ENCODE measurements at regions not wholly inside any gene's neighbourhood (a gene's known extent, or its start where the extent isn't known, plus 50 kb on each side); places are given as distances from the start of the nearest gene placed in this dataset.

DNA sequence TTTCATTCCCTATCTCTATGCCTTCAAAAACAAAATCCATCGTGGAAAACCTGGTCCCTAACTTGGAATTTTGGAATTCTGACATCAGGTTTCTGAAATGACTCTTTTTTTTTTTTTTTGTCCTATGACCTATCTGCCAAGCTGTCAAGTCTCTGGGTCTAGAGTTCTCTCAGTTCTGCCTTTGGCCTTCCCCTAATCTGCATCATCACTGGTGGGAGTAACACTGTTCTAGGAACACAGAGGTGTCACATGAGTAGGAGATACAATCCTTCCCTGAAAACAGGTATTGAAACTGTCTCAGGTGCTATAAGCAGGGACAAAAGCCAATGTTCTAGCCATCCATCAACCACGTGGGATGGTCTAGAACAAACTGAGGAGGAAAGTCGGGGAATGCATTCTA, 142.0 kb upstream of the ATP1B1 start:
- no peak for DNase-seq (ENCODE audit: low spot score)

DNA sequence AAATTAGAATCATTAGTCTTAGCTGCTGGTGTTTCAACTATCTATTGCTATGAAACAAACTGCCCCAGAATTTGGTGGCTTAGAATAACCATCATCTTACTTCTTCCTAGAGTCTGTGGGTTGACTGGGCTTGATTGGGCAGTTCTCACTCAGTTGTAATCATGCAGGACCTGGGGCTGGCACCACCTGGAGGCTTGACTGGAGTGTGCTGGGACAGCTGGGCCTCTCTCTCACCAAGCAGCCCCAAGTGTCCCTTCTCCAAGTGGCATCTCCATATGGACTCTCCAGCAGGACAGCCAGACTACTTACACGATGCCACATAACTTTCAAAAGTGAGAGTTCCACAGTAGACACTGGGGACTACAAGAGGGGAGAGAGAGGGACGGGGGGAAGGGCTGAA, 140.3 kb upstream of the ATP1B1 start:
- no peak for DNase-seq (ENCODE audit: low spot score)

DNA sequence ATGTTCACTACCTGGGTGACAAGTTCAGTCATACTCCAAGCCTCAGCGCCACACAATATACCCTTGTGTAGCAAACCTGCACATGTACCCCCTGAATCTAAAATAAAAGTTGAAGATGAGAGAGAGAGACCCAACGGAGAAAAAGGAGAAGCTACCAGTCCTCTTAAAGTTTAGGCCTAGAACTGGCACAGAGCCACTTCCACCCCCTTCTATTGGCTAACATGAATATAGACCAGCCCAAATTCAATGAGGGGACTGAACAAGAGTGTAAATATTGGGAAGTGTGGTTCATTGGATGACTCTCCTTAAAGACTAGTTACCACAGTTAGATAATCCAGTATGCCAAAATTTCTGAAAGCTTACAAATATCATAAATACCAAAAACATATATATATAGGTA, 139.9 kb upstream of the ATP1B1 start:
- DNase-seq (ENCODE audit: low spot score) = no peak

DNA sequence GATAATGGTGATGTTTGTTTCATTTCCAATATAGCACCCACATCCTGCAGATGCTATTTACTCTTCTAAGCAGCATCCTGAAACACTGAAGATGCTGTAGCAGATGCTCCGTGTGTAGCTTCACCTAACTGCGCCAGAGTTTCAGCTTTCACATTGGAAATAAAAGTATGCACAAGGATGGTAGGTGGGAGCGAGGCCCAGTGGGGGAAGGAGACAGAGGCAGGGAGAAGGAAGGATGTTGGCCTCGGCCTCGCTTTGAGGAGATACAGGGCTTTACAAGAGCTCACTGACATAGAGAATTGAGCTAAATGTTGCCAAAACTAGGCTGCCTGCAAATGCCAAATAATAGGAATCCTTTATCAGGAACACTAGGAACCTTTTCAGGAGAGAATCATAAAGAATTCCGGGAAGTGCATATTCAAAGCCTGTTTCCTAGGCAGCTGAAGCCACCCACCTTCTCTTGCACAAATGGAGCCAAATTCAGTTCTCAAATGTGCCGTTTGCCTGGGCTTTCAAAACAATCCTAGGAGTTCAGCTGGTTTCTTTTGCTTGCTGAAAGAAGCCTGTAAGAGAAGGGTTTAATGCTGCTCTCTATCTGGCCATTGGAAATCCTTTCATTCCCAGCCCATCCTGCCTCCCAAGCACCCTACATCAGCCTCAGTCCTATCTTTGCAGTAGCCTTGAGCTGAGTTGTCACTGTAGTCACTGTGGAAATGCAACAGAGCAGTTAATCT, 135.4 kb upstream of the ATP1B1 start:
- DNase-seq (ENCODE audit: low spot score) = no peak

DNA sequence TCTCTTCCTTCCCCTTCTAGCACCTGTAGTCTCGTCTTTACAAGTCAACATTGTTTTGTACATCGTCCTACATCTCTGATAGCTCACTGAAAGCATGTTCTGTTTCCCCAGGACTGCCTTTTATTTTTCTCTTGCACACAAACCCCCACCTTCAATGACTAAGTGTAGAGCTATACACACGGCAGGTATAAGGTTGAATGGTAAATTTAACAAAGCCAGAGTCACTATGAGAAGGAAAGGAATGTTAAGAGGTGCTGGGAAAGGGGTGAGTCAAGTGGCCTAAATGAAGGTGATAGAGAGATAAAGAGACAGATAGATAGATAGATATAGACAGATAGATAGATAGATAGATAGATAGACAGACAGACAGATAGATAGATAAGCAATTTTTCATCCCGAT, 134.3 kb upstream of the ATP1B1 start:
- DNase-seq (ENCODE audit: low spot score) = no peak

DNA sequence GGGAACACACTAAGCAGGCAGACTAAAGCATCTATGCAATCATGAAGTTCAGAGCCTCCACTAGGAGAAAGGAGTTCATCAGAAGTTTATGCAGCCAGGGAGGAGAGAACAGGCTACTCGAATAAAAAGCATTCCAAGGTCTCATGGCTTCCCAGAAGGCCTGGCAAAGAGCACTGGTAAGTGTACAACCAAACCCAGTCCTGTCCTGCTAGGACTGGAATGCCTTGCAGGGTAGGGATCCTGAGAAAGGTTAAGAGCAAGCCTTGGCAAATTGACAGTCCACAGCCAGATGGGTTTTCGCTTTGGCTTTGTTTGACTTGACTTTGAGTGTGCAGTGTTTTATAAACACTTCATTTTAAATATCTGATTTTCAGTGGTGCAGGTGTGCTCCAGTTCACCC, 133.6 kb upstream of the ATP1B1 start:
- no peak for DNase-seq (ENCODE audit: low spot score)

DNA sequence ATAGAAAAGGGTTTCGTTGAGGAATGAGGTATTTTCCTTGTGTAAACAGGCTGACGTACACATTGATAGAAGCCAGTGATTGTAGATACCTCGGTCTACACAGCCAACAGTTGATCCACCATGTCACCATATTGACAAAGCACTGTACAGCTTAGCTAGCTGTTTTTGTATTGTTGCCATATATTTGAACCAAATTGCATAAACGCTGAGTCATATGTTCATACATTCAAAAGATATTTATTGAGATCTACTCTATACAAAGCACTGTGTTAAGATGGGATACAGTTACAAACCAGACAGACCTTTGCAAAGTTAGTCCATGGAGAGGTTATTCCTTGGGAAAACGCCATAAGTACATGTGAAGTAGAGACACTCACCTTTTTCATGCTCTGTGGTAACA, 132.4 kb upstream of the ATP1B1 start:
- DNase-seq (ENCODE audit: low spot score) = no peak

DNA sequence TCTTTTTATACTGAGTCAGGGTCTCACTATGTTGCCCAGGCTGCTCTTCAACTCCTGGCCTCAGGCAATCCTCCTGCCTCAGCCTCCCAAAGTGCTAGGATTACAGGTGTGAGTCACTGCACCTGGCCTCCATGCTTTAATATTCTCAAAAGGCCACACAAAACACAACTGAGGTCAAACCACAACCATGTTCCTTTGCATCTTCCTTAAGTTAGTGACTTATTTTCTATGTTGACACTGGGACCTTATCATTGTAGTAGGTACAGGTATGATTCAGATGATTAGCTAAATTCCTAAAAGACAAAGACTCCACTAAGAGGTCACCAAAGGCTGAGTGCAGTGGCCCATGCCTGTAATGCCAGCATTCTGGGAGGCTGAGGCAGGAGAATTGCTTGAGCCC, 131.9 kb upstream of the ATP1B1 start:
- DNase-seq (ENCODE audit: low spot score) = no peak

DNA sequence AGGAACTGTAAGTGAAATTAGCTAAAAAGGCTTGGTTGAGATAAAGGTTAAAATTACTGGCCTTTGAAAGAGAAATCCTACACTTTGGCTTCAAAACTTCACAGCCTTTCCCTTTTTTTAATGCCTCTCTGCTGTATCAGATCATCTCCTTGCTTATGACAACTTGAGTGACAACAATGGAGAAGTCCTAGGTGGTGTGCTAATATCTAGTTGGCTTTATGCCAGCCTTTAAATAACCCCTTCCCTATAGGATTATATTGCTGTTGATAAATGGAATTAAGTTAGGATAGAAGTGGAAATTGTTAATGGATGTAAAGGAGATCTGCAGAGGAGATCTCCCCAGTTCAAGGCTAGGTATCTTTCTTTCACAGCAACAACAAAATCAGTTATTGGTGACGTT, 130.2 kb upstream of the ATP1B1 start:
- DNase-seq (ENCODE audit: low spot score) = no peak

DNA sequence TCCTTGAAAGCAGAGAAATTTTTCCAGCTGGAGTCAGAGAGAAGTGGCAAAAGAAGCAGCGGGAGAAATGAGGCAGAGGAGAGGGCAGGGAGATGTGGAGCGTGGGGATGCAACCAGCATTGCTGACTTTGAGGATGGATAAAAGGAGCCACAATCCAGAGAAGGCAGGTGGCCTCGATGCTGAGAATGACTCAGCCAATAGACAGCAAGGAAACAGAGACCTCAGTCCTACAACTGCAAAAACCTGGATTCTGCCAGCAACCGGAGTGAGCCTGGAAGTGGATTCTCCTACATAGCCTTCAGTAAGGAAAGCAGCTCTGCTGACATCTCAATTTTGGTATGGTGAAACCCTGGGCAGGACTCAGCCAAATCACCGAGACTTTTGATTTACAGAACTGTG, 128.9 kb upstream of the ATP1B1 start:
- no peak for DNase-seq (ENCODE audit: low spot score)

DNA sequence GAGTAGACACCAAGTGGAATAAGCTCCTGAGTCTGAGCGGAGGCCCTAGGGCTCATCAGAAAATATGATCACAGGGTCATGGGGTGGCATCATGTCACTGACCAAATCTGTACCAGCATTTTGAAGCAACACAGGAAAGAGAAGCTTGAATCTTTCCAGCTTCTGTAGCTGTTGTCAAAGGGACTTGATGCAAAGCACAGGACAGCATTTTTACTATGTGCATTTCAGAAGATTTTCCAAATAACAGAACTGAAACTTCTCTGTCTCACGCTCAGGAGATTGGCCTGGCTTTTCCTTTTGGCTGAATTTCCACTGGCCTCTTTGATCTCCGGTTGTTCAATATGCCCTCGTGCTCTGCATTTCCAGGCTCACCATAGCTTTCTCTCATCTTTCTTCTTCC, 127.2 kb upstream of the ATP1B1 start:
- no peak for DNase-seq (ENCODE audit: low spot score)

DNA sequence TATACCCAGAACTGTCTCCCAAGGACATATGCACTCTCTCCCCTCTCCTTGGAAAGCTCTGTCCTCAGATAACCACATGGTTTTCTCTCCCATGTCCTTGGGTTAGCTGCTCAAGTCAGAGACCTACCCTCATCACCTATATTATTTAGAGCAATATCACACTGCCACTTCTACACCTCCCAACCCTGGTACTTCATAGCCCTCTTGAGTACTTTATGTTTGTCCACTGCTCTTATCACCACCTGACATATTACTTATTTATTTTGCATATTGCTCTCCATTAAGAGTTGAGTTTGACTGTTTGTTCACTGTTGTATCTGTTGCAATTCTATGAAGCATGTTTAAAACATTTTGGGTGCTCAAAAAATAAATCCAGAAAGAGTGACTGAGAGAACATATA, 126.3 kb upstream of the ATP1B1 start:
- no peak for DNase-seq (ENCODE audit: low spot score)

DNA sequence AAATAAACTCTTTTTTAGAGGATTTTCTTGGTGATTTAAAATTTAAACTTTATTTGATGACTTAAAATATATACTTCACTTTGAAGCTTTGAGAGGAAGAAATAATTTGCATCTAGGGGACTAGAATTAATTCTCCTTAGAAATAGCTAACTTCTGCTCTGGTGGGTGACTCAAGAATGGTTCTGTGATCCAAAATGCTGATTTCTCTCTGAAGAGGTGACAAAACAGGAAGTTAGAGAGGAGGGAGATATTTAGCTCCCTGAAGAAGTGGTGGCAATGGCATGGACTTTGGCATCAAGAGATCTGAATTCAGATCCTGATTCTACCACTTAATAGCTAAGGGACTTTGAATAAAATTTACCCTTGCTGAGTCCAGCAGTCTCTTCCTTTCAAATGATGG, 125.8 kb upstream of the ATP1B1 start:
- DNase-seq (ENCODE audit: low spot score) = no peak

DNA sequence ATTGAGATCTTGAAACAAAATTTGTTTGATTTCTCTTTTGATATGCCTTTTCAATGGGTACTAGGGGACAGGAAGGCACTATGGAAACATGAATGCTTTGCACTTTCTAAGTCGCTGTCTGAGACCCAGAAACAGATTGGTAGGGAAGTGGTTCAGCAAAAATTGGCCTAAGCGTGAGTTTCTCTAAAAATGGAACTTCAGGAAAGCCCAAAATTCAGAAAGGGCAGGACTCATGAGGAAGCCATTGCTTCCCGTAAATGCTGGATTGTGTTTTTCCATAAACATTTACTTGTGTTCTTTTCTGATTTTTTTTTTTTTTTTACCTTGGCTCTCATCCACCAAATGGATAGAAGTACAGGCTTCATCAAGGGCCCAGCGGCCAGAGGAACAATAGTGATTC, 123.7 kb upstream of the ATP1B1 start:
- DNase-seq (ENCODE audit: low spot score) = no peak

DNA sequence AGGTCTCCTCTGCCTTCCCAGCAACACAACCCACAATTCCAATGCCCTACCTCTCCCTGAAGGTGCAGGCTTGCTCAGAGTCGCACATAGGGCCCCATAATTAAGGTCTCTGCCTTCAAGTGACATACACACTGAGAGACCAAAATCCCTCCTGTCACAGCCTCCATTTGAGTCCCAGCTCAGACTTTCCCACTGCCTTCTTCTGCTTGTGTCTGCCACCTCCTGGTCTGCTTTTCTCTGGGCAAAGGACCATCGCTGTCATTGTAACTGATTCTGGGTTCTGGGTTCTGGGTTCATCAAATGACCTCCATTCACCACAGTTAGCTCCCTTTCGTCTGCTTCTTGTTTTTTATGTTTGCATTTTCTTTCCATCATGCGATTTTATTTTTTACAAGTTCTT, 119.2 kb upstream of the ATP1B1 start:
- DNase-seq (ENCODE audit: low spot score) = no peak

DNA sequence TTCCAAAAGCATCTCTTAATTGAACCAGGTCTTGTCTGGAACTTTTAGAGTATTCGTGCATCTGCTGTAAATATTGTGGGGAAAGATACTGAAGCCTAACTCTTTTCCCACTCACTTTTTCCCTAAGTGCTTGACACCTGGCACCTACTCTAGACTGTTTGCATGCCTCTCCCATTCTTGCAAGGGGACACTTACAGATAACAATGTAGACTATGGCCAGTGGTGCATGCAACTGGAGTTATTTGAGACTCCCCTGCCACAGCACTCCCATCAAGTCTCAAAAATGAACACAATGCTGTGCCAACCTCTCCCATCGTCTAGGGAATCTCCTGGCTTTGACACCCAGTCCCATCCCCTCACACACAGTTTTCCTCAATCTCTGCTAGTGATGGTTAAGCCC, 118.6 kb upstream of the ATP1B1 start:
- no peak for DNase-seq (ENCODE audit: low spot score)

DNA sequence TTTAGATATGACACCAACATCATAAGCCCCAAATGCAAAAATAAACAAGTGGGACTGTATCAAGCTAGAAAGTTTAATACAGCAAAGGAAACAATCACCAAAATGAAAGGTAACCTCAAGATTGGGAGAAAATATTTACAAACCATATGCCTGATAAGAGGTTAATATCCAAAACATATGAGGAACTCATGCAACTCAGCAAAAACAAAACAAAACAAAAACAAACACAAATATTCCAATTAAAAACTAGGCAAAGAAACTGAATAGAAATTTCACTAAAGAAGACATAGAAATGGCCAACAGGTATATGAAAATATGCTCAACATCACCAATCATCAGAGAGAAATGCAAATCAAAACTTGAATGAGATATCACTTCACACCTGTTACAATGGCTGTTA, 116.5 kb upstream of the ATP1B1 start:
- DNase-seq (ENCODE audit: low spot score) = no peak

DNA sequence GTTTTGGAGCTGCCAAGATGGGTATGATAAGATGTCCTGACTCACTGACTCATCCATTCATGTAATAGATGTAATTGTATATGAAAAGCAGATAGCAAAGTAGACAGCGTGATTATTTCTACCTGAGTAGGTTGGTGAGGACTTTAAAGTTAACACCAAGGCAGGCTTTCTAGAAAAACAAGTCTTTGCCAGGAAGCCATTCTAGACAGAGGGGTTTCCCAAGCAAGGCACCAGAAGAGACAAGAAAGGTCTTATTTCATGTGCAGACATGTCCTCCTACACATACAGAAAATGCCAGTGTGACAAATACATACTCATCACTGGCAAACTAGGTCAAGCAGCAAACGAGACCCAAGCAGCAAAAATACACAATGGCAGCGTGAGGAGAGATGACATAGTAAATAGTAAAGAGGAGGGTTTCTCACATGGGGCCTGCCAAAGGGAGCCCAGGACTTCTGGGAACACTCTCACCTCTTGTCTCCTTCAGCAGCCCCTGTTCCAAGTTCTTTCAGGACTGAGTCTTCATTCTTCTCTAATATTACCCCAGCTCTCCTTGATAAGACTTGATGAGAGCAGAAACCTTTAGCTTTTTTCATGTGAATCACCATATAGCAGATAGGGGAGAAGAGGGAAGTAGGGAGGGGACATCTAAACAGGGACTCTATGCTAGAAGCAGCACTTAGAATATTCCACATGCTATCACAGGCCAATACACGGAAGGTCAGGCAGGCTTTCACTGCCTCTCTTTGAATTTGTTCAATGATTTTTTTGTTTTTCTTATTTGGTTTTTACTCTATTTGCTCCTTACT, 114.6 kb upstream of the ATP1B1 start:
- DNase-seq (ENCODE audit: low spot score) = no peak

DNA sequence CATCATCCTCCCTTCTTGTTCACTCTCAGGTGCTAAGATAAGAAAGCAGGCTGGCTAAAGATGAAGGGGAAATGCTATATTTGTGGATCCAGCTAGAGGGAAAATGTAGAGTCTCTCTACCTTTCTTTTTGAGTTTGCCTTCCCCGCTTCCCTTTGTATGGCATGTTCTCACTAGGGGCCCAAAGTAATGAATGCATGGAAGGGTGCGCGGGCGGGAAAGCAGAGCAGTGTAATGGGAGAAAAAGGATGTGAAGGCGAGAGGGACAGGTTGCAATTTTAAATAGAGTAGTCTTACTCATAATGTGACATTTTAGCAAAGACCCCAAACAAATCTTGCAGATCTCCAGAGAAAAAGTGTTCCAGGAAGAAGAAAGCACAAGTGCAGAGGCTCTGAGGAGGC, 105.1 kb upstream of the ATP1B1 start:
- no peak for DNase-seq (ENCODE audit: low spot score)

DNA sequence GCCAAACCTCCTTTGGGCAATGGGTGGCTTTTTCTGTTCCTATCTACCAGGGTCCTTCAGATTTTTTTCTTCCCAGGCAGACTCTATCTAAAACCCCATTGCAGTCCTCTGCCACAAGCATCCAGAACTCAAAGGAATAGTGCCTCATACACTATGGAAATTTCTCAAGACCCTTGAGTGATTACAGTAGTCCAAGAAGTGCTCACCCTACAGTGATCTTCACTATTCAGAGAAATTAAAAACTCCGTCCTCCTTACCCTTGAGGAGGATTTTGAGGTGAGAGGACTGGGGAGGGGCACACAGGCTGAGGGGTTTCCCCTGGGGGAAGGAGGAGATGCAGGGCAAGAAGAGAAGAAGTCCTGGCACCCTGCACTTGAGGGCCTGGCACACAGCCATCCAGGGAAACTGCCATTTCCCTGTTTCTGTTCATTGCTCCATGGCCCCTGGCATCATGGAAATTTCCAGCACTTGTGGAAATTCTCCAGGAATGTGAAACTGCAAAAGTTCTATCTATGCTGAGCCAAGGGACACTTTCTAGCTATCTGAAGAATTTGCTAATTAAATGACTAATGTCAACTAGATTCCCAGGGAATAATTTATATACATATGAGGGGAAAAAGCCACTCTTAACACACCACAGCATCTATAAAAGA, 102.5 kb upstream of the ATP1B1 start:
- peak; percentile 56 for DNase-seq (ENCODE audit: low spot score)

DNA sequence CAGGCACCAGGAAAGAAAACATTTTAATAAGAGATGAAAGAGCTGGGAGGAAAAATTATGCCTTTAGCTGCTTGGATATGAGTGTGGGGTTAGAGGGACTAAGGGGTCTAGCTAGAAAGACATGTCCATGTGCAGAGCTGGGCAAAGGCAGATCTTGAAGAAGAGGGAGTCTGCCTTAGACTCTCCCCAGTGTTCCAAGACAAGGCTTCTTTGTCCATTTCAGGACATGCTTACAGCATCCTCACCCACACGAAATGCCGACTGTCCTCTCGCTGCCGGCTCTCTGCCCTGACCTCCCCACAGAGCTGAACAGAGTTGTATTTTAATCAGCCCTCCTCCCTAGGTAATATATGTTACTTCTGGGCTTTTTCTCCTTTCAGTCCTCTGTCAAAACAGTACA, 100.7 kb upstream of the ATP1B1 start:
- DNase-seq (ENCODE audit: low spot score) = no peak

DNA sequence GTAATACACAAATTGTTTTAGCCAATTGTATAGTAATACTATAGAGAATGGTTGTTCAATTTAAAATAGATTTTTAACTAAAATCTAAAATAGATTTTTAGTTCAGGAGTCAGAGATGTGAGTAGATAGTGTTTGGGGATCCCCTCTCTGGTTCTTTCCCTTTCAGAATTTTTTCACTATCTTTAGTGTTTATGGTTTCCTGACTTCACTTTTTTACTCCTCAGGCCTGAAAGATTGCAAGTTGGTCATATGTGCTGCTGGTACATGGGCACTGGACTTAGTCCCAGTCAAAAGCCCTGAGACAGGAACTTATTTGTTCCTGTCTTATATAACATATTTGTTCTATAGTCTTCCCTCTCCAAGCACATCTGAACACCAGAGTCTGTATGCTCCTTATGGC, 96.8 kb upstream of the ATP1B1 start:
- no peak for DNase-seq (ENCODE audit: low spot score)

DNA sequence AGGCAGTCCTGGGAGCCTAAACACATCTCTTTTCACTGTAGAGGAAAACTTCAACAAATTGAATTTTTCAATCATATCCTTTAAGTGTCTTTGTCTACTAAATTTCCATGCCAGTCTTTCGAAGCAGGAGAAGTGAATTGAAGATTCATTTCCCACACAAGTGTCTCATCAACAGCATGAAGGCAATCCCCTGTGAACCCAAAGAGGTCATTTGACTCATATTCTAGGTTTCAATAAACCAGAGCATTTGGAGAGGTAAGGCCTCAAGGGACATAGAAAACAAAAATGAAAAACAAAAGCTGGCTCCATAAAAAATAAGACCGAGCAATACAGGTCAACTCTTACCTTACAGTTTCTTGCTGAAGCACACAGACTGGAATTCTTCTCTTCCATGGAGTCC, 94.1 kb upstream of the ATP1B1 start:
- no peak for DNase-seq (ENCODE audit: low spot score)
